ENCODE measurements at regions not wholly inside any gene's neighbourhood (a gene's known extent, or its start where the extent isn't known, plus 50 kb on each side); places are given as distances from the start of the nearest gene placed in this dataset.

DNA sequence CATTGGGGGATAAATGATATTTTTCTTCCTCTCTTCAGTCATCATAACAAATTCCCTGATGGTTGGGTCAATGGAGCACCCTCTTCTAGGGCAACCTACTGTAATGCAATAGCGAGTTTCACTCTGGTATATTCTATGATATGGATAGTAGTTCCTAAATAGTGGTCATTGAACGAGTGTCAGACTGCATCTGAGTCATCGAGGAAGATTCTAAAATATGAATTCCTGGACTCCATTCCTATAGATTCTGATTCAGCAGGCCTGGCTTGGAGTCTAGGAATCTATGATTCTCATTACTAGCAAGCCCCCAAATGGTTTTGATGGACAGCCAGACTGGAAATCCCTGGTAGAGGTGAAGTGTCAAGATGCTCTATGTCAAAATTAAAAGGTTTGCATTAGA, 254.5 kb downstream of the BUB3 start:
- TF ChIP-seq CTCF (IDR thresholded peaks at IDR 0.05) (no peak), POLR2A (IDR thresholded peaks at IDR 0.05) (no peak)
